ENCODE measurements at regions not wholly inside any gene's neighbourhood (a gene's known extent, or its start where the extent isn't known, plus 50 kb on each side); places are given as distances from the start of the nearest gene placed in this dataset.

DNA sequence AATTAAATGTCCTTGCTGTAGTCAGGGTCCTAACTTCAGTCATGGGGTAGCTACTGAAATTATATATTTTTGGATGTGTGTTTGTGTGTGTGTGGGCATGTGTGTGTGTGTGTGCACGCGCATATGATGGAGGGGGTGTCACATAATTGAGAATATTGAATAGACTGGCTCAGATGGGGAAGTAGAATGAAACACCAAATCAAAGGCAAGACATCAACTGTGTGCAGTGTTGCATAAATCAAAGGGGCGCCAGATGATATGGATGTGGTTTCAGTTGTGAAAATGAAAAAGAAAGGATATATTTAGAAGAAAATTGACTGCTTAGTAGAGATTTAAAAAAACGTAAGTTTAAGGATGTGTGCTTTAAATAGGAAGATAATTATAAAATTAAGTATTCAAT lies 144.2 kb upstream of the CEP162 start:
- TF ChIP-seq CTCF (IDR thresholded peaks at IDR 0.05) (no peak), POLR2AphosphoS5 (IDR thresholded peaks at IDR 0.05; ENCODE audit: insufficient read depth in 1 of 2, low read depth in 1 of 2) (no peak)
